CD14-positive monocyte (primary cell): ENCODE measurements at regions not wholly inside any gene's neighbourhood (a gene's known extent, or its start where the extent isn't known, plus 50 kb on each side); places are given as distances from the start of the nearest gene placed in this dataset.

Experiments
- DNase-seq, 3 donors: peaks; one replicate each; pipeline ENCODE4 v3.0.0-alpha.2; 2011 to 2022
- H2AFZ ChIP-seq: 2 replicates; pipeline ENCODE4 v1.6.0; 2012; ENCODE audit warnings: mild to moderate bottlenecking, low read depth, low read length, inconsistent platforms; ENCODE audit not compliant: insufficient read depth, poor library complexity, severe bottlenecking
- H3K27ac ChIP-seq, 2 donors: 1 replicate in 1 of 2; 2 replicates in 1 of 2; pipeline ENCODE4 v1.5.1; 2012 to 2013; ENCODE audit warnings: low read length in 2 of 2, control low read depth in 1 of 2, inconsistent platforms in 1 of 2, low read depth in 1 of 2, mild to moderate bottlenecking in 1 of 2
- H3K27me3 ChIP-seq, 2 donors: one replicate each; pipeline versions ENCODE4 v1.6.0 to v1.6.1; 2011 to 2013; ENCODE audit warnings: low read length in 2 of 2; ENCODE audit not compliant: control insufficient read depth in 2 of 2, insufficient read depth in 2 of 2
- H3K36me3 ChIP-seq, 2 donors: replicated peaks in 1 of 2; 1 replicate in 1 of 2; 2 replicates in 1 of 2; pipeline versions ENCODE4 v1.5.1 to v1.6.1; 2012 to 2013; ENCODE audit warnings: low read length in 2 of 2, control low read depth in 1 of 2, inconsistent platforms in 1 of 2, mild to moderate bottlenecking in 1 of 2; ENCODE audit not compliant: insufficient read depth in 2 of 2, control insufficient read depth in 1 of 2
- H3K4me1 ChIP-seq, 2 donors: 1 replicate in 1 of 2; 2 replicates in 1 of 2; pipeline versions ENCODE4 v1.5.1 to v1.6.1; 2012 to 2013; ENCODE audit warnings: low read length in 2 of 2, control low read depth in 1 of 2, inconsistent platforms in 1 of 2, mild to moderate bottlenecking in 1 of 2, moderate library complexity in 1 of 2; ENCODE audit not compliant: insufficient read depth in 2 of 2, control insufficient read depth in 1 of 2
- H3K4me2 ChIP-seq: replicated peaks from 2 replicates; pipeline ENCODE3; 2012; ENCODE audit warnings: low read length, moderate library complexity, mild to moderate bottlenecking; ENCODE audit not compliant: poor library complexity, severe bottlenecking; ENCODE audit errors: extremely low read depth
- H3K4me3 ChIP-seq, 3 experiments: fragments of 200-600 bp in 1 of 3; sonication (generic) in 1 of 3; replicated peaks in 1 of 3; 1 replicate in 2 of 3; 2 replicates in 1 of 3; pipeline ENCODE4 v1.5.1; 2011 to 2013; ENCODE audit warnings: low read length in 3 of 3, mild to moderate bottlenecking in 3 of 3, control low read depth in 2 of 3, low read depth in 2 of 3, inconsistent platforms in 1 of 3, moderate library complexity in 1 of 3
- H3K79me2 ChIP-seq: 2 replicates; pipeline ENCODE4 v1.6.0; 2012; ENCODE audit warnings: mild to moderate bottlenecking, control low read depth, inconsistent platforms, low read length, moderate library complexity; ENCODE audit not compliant: insufficient read depth
- H3K9ac ChIP-seq: 2 replicates; pipeline ENCODE4 v1.6.0; 2017; ENCODE audit warnings: low read length, mild to moderate bottlenecking; ENCODE audit not compliant: insufficient read depth, poor library complexity, severe bottlenecking
- H3K9me3 ChIP-seq, 2 donors: replicated peaks in 1 of 2; 1 replicate in 1 of 2; 2 replicates in 1 of 2; pipeline versions ENCODE4 v1.5.1 to v1.6.1; 2012 to 2013; ENCODE audit warnings: low read length in 2 of 2, control low read depth in 1 of 2; ENCODE audit not compliant: control insufficient read depth in 1 of 2, insufficient read depth in 1 of 2
- H4K20me1 ChIP-seq: 2 replicates; pipeline ENCODE4 v1.6.0; 2012; ENCODE audit warnings: mild to moderate bottlenecking, low read length, control low read depth, moderate library complexity; ENCODE audit not compliant: insufficient read depth
- H3K27ac Mint-ChIP-seq, 7 donors: one replicate each; pipeline ENCODE4 v1.8.0; 2020; ENCODE audit warnings: mild to moderate bottlenecking in 7 of 7, mixed read lengths in 7 of 7, moderate library complexity in 6 of 7, inconsistent platforms in 2 of 7
- H3K27me3 Mint-ChIP-seq, 3 donors: one replicate each; pipeline ENCODE4 v1.8.0; 2021 to 2022; ENCODE audit warnings: low read depth in 3 of 3, mild to moderate bottlenecking in 3 of 3, mixed read lengths in 3 of 3, moderate library complexity in 3 of 3, inconsistent platforms in 1 of 3
- H3K36me3 Mint-ChIP-seq, 2 donors: one replicate each; pipeline ENCODE4 v1.8.0; 2020; ENCODE audit warnings: mixed read lengths in 2 of 2, inconsistent platforms in 1 of 2, mild to moderate bottlenecking in 1 of 2
- H3K4me1 Mint-ChIP-seq: one replicate; pipeline ENCODE4 v1.8.0; 2020; ENCODE audit warnings: mild to moderate bottlenecking, mixed read lengths
- H3K4me3 Mint-ChIP-seq, 2 donors: one replicate each; pipeline ENCODE4 v1.8.0; 2020; ENCODE audit warnings: mild to moderate bottlenecking in 2 of 2, mixed read lengths in 2 of 2, moderate library complexity in 1 of 2
- H3K9me3 Mint-ChIP-seq, 7 donors: one replicate each; pipeline ENCODE4 v1.8.0; 2020 to 2022; ENCODE audit warnings: mixed read lengths in 7 of 7, mild to moderate bottlenecking in 6 of 7, moderate library complexity in 6 of 7, inconsistent platforms in 2 of 7
- WGBS: methylation state at CpG from one replicate; pipeline ENCODE4 v1.1.5; 2013; ENCODE audit warnings: missing lambda C conversion rate; ENCODE audit not compliant: insufficient coverage; 5-methylcytosine and 5-hydroxymethylcytosine counted together
- intact Hi-C, 2 donors: fragments of 100-400 bp; cut with micrococcal nuclease; formaldehyde crosslinking; loops; one replicate each; pipeline versions ENCODE4 v1.15.0 to v1.15.1; 2023
- TF ChIP-seq, protein P1 (sequence below): fragments of 200-600 bp; IDR thresholded peaks from one replicate; pipeline ENCODE4 v1.8.0; 2022; ENCODE audit warnings: antibody characterized with exemption, mild to moderate bottlenecking

GRCh38 chr19:30312582-30313352 is 59.4 kb upstream of the ZNF536 start:
- intact Hi-C loops: no loop called here

DNA sequence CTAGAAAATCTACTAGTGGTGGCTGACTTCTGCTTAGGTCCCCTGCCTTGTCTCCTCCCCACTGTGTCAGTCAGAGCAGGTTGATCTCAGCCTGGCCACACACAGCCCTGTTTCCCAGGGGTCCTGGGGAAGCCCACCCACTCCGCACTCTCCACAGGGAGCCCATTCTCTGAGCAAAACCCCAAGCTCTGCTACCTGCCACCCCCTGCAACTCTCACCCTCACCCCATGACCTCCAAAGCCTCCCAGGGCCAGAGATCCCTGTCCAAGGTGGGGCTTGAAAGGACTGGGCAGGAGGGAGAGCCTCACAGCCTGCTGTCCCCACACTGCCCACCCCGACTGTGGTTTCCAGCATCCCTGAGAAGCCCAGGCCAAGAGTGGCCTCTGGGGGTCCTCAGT is 58.8 kb upstream of the ZNF536 start:
- H4K20me1 ChIP-seq: no peaks in the 10 kb centered on the region
- Mint-ChIP-seq H3K4me3 (no peak overlapping the region), H3K4me1 (no peaks in the 10 kb centered on the region), H3K27ac (no peak overlapping the region), H3K36me3 (no peaks in the 10 kb centered on the region), H3K9me3 (peaks cover 2 to 11% (median 5%) of the 10 kb centered on the region in 7 donors), H3K27me3 (peaks cover 0 to 1% (median 0%) of the 10 kb centered on the region in 3 donors)
- H3K36me3 ChIP-seq: no peaks in the 10 kb centered on the region
- no peaks in the 10 kb centered on the region for H3K9me3 ChIP-seq
- H3K4me2 ChIP-seq: no peak overlapping the region
- H3K4me1 ChIP-seq: no peaks in the 10 kb centered on the region
- no peaks in the 10 kb centered on the region for H3K27me3 ChIP-seq
- no peak overlapping the region for H3K4me3 ChIP-seq
- H3K79me2 ChIP-seq: no peaks in the 10 kb centered on the region
- TF ChIP-seq, protein P1, sequence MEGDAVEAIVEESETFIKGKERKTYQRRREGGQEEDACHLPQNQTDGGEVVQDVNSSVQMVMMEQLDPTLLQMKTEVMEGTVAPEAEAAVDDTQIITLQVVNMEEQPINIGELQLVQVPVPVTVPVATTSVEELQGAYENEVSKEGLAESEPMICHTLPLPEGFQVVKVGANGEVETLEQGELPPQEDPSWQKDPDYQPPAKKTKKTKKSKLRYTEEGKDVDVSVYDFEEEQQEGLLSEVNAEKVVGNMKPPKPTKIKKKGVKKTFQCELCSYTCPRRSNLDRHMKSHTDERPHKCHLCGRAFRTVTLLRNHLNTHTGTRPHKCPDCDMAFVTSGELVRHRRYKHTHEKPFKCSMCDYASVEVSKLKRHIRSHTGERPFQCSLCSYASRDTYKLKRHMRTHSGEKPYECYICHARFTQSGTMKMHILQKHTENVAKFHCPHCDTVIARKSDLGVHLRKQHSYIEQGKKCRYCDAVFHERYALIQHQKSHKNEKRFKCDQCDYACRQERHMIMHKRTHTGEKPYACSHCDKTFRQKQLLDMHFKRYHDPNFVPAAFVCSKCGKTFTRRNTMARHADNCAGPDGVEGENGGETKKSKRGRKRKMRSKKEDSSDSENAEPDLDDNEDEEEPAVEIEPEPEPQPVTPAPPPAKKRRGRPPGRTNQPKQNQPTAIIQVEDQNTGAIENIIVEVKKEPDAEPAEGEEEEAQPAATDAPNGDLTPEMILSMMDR: no peak
- H3K27ac ChIP-seq: no peak overlapping the region
- 94% methylated on average over 2 of the region's 2 CpGs for WGBS
- DNase-seq: no peak
- intact Hi-C loops: no loop called here
- H3K9ac ChIP-seq: no peak overlapping the region
- no peak overlapping the region for H2AFZ ChIP-seq

More at GRCh38 chr19:30312582-30313352, 59.4 kb upstream of the ZNF536 start:
- DNase-seq: no peak
- H3K27ac Mint-ChIP-seq: no peak overlapping the region
- no peak overlapping the region for H3K4me3 Mint-ChIP-seq
- Histone ChIP-seq H4K20me1 (no peaks in the 10 kb centered on the region), H2AFZ (no peak overlapping the region), H3K27ac (no peak overlapping the region), H3K9me3 (no peaks in the 10 kb centered on the region), H3K36me3 (no peaks in the 10 kb centered on the region), H3K9ac (no peak overlapping the region), H3K4me1 (no peaks in the 10 kb centered on the region), H3K4me2 (no peak overlapping the region), H3K27me3 (no peaks in the 10 kb centered on the region), H3K4me3 (no peak overlapping the region), H3K79me2 (no peaks in the 10 kb centered on the region)
- H3K9me3 Mint-ChIP-seq: peaks cover 2 to 11% (median 5%) of the 10 kb centered on the region in 7 donors
- H3K36me3 Mint-ChIP-seq: no peaks in the 10 kb centered on the region
- H3K4me1 Mint-ChIP-seq: no peaks in the 10 kb centered on the region
- H3K27me3 Mint-ChIP-seq: peaks cover 0 to 1% (median 0%) of the 10 kb centered on the region in 3 donors
- TF ChIP-seq, protein P1: no peak
- WGBS: 91% methylated on average over 12 of the region's 14 CpGs
